ENCODE measurements at regions not wholly inside any gene's neighbourhood (a gene's known extent, or its start where the extent isn't known, plus 50 kb on each side); places are given as distances from the start of the nearest gene placed in this dataset.

DNA sequence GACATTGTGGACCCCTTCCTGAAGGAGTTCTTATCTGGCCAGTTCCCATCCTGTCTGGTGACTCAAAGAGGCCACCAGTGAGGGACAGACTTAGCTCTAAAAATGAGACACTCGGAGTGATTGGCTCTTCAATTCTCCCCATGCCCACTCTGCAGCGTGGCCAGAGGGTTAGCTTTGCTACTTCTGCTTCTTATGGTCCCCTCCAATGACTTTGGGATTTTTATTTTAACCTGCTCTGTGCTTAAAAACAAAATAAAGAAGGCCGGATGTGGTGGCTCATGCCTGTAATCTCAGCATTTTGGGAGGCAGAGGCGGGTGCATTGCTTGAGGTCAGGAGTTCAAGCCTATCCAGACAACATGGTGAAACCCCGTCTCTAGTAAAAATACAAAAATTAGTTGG lies 573.0 kb upstream of the AUTS2 start:
- Histone ChIP-seq H3K27me3 (replicated peaks; ENCODE audit: insufficient read depth, low read depth, low read length, poor library complexity) (no peaks in the 10 kb centered on the region), H3K27ac (ENCODE audit: low read depth, low read length, poor library complexity, severe bottlenecking) (no peak overlapping the region), H3K9me3 (ENCODE audit: low read depth, low read length, poor library complexity, severe bottlenecking) (no peaks in the 10 kb centered on the region), H3K4me3 (ENCODE audit: low read depth, low read length, poor library complexity, severe bottlenecking) (no peak overlapping the region), H3K36me3 (ENCODE audit: insufficient read depth, low read length, poor library complexity, severe bottlenecking) (no peaks in the 10 kb centered on the region), H3K4me1 (ENCODE audit: insufficient read depth, low read length, poor library complexity, severe bottlenecking) (no peaks in the 10 kb centered on the region)
- no peak for DNase-seq (ENCODE audit: low spot score)
- no peak for TF ChIP-seq EZH2 (IDR thresholded peaks at IDR 0.05; ENCODE audit: borderline replicate concordance, low read depth, low read length, poor library complexity, severe bottlenecking)
- TF ChIP-seq CTCF (conservative IDR thresholded peaks at IDR 0.05; ENCODE audit: low read depth, low read length), result no peak
- CTCF ChIA-PET, result no interaction called here
- POLR2A ChIA-PET (ENCODE audit: low non-redundant PET), result no interaction called here
- intact Hi-C loops (cut with micrococcal nuclease; ENCODE audit: unreplicated experiment), result no loop called here
- BruUV-seq (replicated peaks), result no TSS peak

GRCh38 chr7:69032848-69033247 lies 565.4 kb upstream of the AUTS2 start:
- intact Hi-C loops (cut with micrococcal nuclease; ENCODE audit: unreplicated experiment), result no loop called here
- no peaks in the 10 kb centered on the region for H3K36me3 ChIP-seq (ENCODE audit: insufficient read depth, low read length, poor library complexity, severe bottlenecking)
- H3K27me3 ChIP-seq (replicated peaks; ENCODE audit: insufficient read depth, low read depth, low read length, poor library complexity), result no peaks in the 10 kb centered on the region
- no peak for DNase-seq (ENCODE audit: low spot score)
- H3K4me3 ChIP-seq (ENCODE audit: low read depth, low read length, poor library complexity, severe bottlenecking), result no peak overlapping the region
- H3K27ac ChIP-seq (ENCODE audit: low read depth, low read length, poor library complexity, severe bottlenecking), result no peak overlapping the region
- TF ChIP-seq CTCF (conservative IDR thresholded peaks at IDR 0.05; ENCODE audit: low read depth, low read length) (no peak), EZH2 (IDR thresholded peaks at IDR 0.05; ENCODE audit: borderline replicate concordance, low read depth, low read length, poor library complexity, severe bottlenecking) (no peak)
- H3K9me3 ChIP-seq (ENCODE audit: low read depth, low read length, poor library complexity, severe bottlenecking), result no peaks in the 10 kb centered on the region
- CTCF ChIA-PET, result no interaction called here
- H3K4me1 ChIP-seq (ENCODE audit: insufficient read depth, low read length, poor library complexity, severe bottlenecking), result no peaks in the 10 kb centered on the region
- no TSS peak for BruUV-seq (replicated peaks)
- POLR2A ChIA-PET (ENCODE audit: low non-redundant PET), result no interaction called here

- TF ChIP-seq EZH2 (IDR thresholded peaks at IDR 0.05; ENCODE audit: borderline replicate concordance, low read depth, low read length, poor library complexity, severe bottlenecking) (no peak), CTCF (conservative IDR thresholded peaks at IDR 0.05; ENCODE audit: low read depth, low read length) (no peak)
- no peak overlapping the region for H3K4me3 ChIP-seq (ENCODE audit: low read depth, low read length, poor library complexity, severe bottlenecking)
- no peaks in the 10 kb centered on the region for H3K36me3 ChIP-seq (ENCODE audit: insufficient read depth, low read length, poor library complexity, severe bottlenecking)
- no peaks in the 10 kb centered on the region for H3K4me1 ChIP-seq (ENCODE audit: insufficient read depth, low read length, poor library complexity, severe bottlenecking)
- no TSS peak for BruUV-seq (replicated peaks)
- POLR2A ChIA-PET (ENCODE audit: low non-redundant PET), result no interaction called here
- H3K27me3 ChIP-seq (replicated peaks; ENCODE audit: insufficient read depth, low read depth, low read length, poor library complexity), result no peaks in the 10 kb centered on the region
- intact Hi-C loops (cut with micrococcal nuclease; ENCODE audit: unreplicated experiment), result no loop called here
- CTCF ChIA-PET, result interaction anchor here (0.6 kb wide), 1 partner anchor 104 kb away, joined by 5 read pairs; no protein-coding TSS in a partner anchor
- H3K27ac ChIP-seq (ENCODE audit: low read depth, low read length, poor library complexity, severe bottlenecking), result no peak overlapping the region
- no peak for DNase-seq (ENCODE audit: low spot score)
- H3K9me3 ChIP-seq (ENCODE audit: low read depth, low read length, poor library complexity, severe bottlenecking), result no peaks in the 10 kb centered on the region
Observed at GRCh38 chr7:69035826-69036225, 562.4 kb upstream of the AUTS2 start.

Data from A673 (cell line).